ENCODE measurements at regions not wholly inside any gene's neighbourhood (a gene's known extent, or its start where the extent isn't known, plus 50 kb on each side); places are given as distances from the start of the nearest gene placed in this dataset.

DNA sequence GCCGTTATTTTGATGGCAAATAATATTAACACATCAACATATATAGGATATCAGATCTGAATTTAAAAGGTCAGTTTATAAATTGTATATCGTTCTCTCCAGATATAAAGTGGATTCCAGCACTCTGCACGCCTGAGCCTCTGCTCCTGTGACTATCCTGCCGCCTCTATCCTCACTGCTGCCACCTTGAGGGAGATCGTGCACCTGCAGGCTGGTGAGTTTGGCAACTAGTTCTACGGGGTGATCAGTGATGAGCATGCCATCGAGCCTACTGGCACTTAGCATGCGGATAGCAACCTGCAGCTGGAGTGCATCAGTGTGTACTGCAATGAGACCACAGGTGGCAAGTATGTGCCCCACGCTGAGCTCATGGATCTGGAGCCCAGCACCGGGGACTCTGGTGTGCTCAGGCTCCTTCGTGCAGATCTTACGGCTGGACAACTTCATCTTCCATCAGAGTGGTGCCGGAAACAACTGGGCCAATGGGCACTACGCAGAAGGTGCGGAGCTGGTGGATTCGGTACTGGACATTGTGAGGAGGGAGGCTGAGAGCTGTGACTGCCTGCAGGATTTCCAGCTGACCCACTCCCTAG, 84.9 kb downstream of the FBXO5 start:
- peaks cover 0 to 3% (median 0%) of the 10 kb centered on the region in 4 experiments; a peak in 3 of 7 replicates for H3K27me3 ChIP-seq (replicated peaks in 1 of 4; ENCODE audit: control insufficient read depth in 3 of 4, extremely low read depth in 1 of 4, insufficient read depth in 3 of 4, low read length in 3 of 4)
- H3K9me3 ChIP-seq (ENCODE audit: insufficient read depth in 2 of 2, low read depth in 1 of 2, low read length in 1 of 2) = no peaks in the 10 kb centered on the region
- FAIRE-seq (peak; percentile 97), DNase-seq (ENCODE audit: low read depth in 1 of 2, low spot score in 2 of 2) (peak; percentile 58 to 98)
- no peak overlapping the region for H3K56ac ChIP-seq (replicated peaks; ENCODE audit: insufficient read length, low read depth, low read length)
- no peak overlapping the region for H3K4ac ChIP-seq (replicated peaks; ENCODE audit: insufficient read length, low read depth, low read length)
- 59% methylated on average over 16 of the region's 16 CpGs; no CpG with 5 or more reads in 1 of the 2 experiments for WGBS, 2 experiments (ENCODE audit: extremely low coverage in 1 of 2, insufficient coverage in 1 of 2, insufficient read length in 1 of 2, insufficient replicate concordance in 2 of 2, low coverage in 1 of 2, low lambda C conversion rate in 2 of 2, missing lambda C conversion rate in 1 of 2)
- no peak overlapping the region for H4K5ac ChIP-seq (ENCODE audit: insufficient read length, low read depth, low read length)
- no peak overlapping the region for H3K23ac ChIP-seq (ENCODE audit: insufficient read length)
- ChIA-PET POLR2A (ENCODE audit: partially characterized antibody) (no interaction called here), CTCF (ENCODE audit: partially characterized antibody) (interaction anchor here (0.8 to 4.7 kb wide), 24 partner anchors 8 to 178 kb away, joined by 3 to 43 read pairs (median 5); no protein-coding TSS in a partner anchor)
- H3K27ac ChIP-seq (ENCODE audit: low read depth, low read length) = no peak overlapping the region
- H3K36me3 ChIP-seq (ENCODE audit: control insufficient read depth in 2 of 4, insufficient read depth in 4 of 4, low read length in 3 of 4) = no peaks in the 10 kb centered on the region
- no peak overlapping the region for H2BK12ac ChIP-seq (ENCODE audit: low read depth, low read length)
- H3K18ac ChIP-seq (ENCODE audit: extremely low read depth, low read length) = no peak overlapping the region
- H3K23me2 ChIP-seq (ENCODE audit: low read depth, low read length) = no peaks in the 10 kb centered on the region; the same call in 1 of the 2 replicates
- H3K14ac ChIP-seq (ENCODE audit: insufficient read length) = no peak overlapping the region
- H3K4me3 ChIP-seq (ENCODE audit: extremely low read depth in 1 of 4, insufficient read depth in 2 of 4, low read depth in 3 of 4, low read length in 4 of 4) = no peak overlapping the region
- no peak overlapping the region for H2AFZ ChIP-seq (ENCODE audit: low read length)
- H2BK20ac ChIP-seq (ENCODE audit: low read length) = no peak overlapping the region
- H2BK120ac ChIP-seq (replicated peaks; ENCODE audit: low read depth, low read length) = no peak overlapping the region
- H3K4me1 ChIP-seq (replicated peaks in 1 of 4; ENCODE audit: control insufficient read depth in 3 of 4, insufficient read depth in 4 of 4, low read length in 3 of 4) = no peaks in the 10 kb centered on the region; a peak in 1 of 7 replicates
- TF ChIP-seq, protein P1, sequence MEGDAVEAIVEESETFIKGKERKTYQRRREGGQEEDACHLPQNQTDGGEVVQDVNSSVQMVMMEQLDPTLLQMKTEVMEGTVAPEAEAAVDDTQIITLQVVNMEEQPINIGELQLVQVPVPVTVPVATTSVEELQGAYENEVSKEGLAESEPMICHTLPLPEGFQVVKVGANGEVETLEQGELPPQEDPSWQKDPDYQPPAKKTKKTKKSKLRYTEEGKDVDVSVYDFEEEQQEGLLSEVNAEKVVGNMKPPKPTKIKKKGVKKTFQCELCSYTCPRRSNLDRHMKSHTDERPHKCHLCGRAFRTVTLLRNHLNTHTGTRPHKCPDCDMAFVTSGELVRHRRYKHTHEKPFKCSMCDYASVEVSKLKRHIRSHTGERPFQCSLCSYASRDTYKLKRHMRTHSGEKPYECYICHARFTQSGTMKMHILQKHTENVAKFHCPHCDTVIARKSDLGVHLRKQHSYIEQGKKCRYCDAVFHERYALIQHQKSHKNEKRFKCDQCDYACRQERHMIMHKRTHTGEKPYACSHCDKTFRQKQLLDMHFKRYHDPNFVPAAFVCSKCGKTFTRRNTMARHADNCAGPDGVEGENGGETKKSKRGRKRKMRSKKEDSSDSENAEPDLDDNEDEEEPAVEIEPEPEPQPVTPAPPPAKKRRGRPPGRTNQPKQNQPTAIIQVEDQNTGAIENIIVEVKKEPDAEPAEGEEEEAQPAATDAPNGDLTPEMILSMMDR (IDR thresholded peaks at IDR 0.05; ENCODE audit: control extremely low read depth in 1 of 3, insufficient read depth in 1 of 3, low read depth in 1 of 3, low read length in 3 of 3) = peak; percentile 78 to 98 (median 96)
- TF ChIP-seq, protein P2, sequence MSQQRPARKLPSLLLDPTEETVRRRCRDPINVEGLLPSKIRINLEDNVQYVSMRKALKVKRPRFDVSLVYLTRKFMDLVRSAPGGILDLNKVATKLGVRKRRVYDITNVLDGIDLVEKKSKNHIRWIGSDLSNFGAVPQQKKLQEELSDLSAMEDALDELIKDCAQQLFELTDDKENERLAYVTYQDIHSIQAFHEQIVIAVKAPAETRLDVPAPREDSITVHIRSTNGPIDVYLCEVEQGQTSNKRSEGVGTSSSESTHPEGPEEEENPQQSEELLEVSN (IDR thresholded peaks at IDR 0.05) = no peak
- TF ChIP-seq TEAD4 (IDR thresholded peaks at IDR 0.05; ENCODE audit: low read depth, low read length) (0 out of 2 replicates have a peak, but pooled peaks have one; percentile 1), RAD21 (IDR thresholded peaks at IDR 0.05 in 1 of 2, conservative IDR thresholded peaks at IDR 0.05 in 1 of 2; ENCODE audit: low read depth in 2 of 2, low read length in 2 of 2) (peak; percentile 42 to 66)
- no peak overlapping the region for H2AK5ac ChIP-seq (ENCODE audit: low read depth, low read length)
- no peak overlapping the region for H3K4me2 ChIP-seq (ENCODE audit: insufficient read depth in 1 of 2, low read depth in 2 of 2, low read length in 2 of 2)
- no peaks in the 10 kb centered on the region for H3K79me1 ChIP-seq (ENCODE audit: low read depth, low read length)
- no peak overlapping the region for H4K91ac ChIP-seq (replicated peaks; ENCODE audit: insufficient read length, low read length)
- no peaks in the 10 kb centered on the region for H4K20me1 ChIP-seq (replicated peaks in 1 of 2; ENCODE audit: control insufficient read depth in 1 of 2, insufficient read depth in 2 of 2, low read length in 2 of 2)
- no peak overlapping the region for H2BK5ac ChIP-seq (ENCODE audit: low read depth, low read length)
- no peak overlapping the region for H4K8ac ChIP-seq (ENCODE audit: extremely low read depth, insufficient read depth, low read length)
- no peaks in the 10 kb centered on the region for H3K79me2 ChIP-seq (ENCODE audit: control insufficient read depth in 1 of 2, insufficient read depth in 2 of 2, low read length in 2 of 2)
- H2BK15ac ChIP-seq (ENCODE audit: low read length) = no peak overlapping the region; the same call in 1 of the 2 replicates
- no peak overlapping the region for H3K9ac ChIP-seq (replicated peaks in 1 of 4; ENCODE audit: extremely low read depth in 1 of 4, low read depth in 3 of 4, low read length in 3 of 4)

All from H1 (cell line).